Keratinocyte (primary cell): ENCODE measurements at regions not wholly inside any gene's neighbourhood (a gene's known extent, or its start where the extent isn't known, plus 50 kb on each side); places are given as distances from the start of the nearest gene placed in this dataset.

ENCODE experiments used
- DNase-seq: peaks from one replicate; pipeline ENCODE4 v3.0.0-alpha.2; 2011; ENCODE audit warnings: low read depth, missing footprints, low spot score
- FAIRE-seq: peaks from 2 replicates; lab custom pipeline; 2011; peaks lifted over from hg19 to GRCh38; lab: Jason Lieb, UNC
- H2AFZ ChIP-seq: 2 replicates; pipeline ENCODE4 v1.6.0; 2012; ENCODE audit warnings: low read length, control low read depth, inconsistent platforms; ENCODE audit not compliant: control insufficient read depth
- H3K27ac ChIP-seq: 2 replicates; pipeline ENCODE4 v1.5.1; 2011; ENCODE audit warnings: low read length; ENCODE audit not compliant: control insufficient read depth, insufficient read depth
- H3K27me3 ChIP-seq: 3 replicates; pipeline ENCODE4 v1.6.0; 2011; ENCODE audit warnings: low read length; ENCODE audit not compliant: control insufficient read depth, insufficient read depth; ENCODE audit errors: extremely low read depth
- H3K36me3 ChIP-seq, 2 experiments: 2 replicates in 1 of 2; 3 replicates in 1 of 2; pipeline ENCODE4 v1.5.1; 2011; ENCODE audit warnings: low read length in 2 of 2, mild to moderate bottlenecking in 1 of 2; ENCODE audit not compliant: control insufficient read depth in 2 of 2, insufficient read depth in 2 of 2; ENCODE audit errors: extremely low read depth in 1 of 2
- H3K4me1 ChIP-seq: 3 replicates; pipeline ENCODE4 v1.5.1; 2011; ENCODE audit warnings: low read length; ENCODE audit not compliant: control insufficient read depth, insufficient read depth; ENCODE audit errors: extremely low read depth
- H3K4me2 ChIP-seq: 3 replicates; pipeline ENCODE4 v1.6.0; 2011; ENCODE audit warnings: low read depth, low read length; ENCODE audit not compliant: control insufficient read depth, insufficient read depth; ENCODE audit errors: extremely low read depth
- H3K4me3 ChIP-seq, 3 experiments: fragments of 200-600 bp in 1 of 3; sonication (generic) in 1 of 3; 2 replicates in 2 of 3; 3 replicates in 1 of 3; pipeline ENCODE4 v1.5.1; 2011 to 2016; ENCODE audit warnings: low read length in 3 of 3, mild to moderate bottlenecking in 3 of 3, control low read depth in 2 of 3, inconsistent platforms in 1 of 3, low read depth in 1 of 3, mixed read lengths in 1 of 3, mixed run types in 1 of 3, moderate library complexity in 1 of 3; ENCODE audit not compliant: control insufficient read depth in 2 of 3, insufficient read depth in 2 of 3; ENCODE audit errors: extremely low read depth in 1 of 3
- H3K79me2 ChIP-seq: 2 replicates; pipeline ENCODE4 v1.6.0; 2012; ENCODE audit warnings: low read length; ENCODE audit not compliant: control insufficient read depth, insufficient read depth
- H3K9ac ChIP-seq: 3 replicates; pipeline ENCODE4 v1.6.0; 2011; ENCODE audit warnings: low read length; ENCODE audit not compliant: control insufficient read depth, insufficient read depth; ENCODE audit errors: extremely low read depth
- H3K9me1 ChIP-seq: 3 replicates; pipeline ENCODE4 v1.6.0; 2011; ENCODE audit warnings: low read length; ENCODE audit not compliant: control insufficient read depth, insufficient read depth; ENCODE audit errors: extremely low read depth
- H3K9me3 ChIP-seq: 2 replicates; pipeline ENCODE4 v1.5.1; 2012; ENCODE audit warnings: low read depth, low read length; ENCODE audit not compliant: control insufficient read depth
- H4K20me1 ChIP-seq: 3 replicates; pipeline ENCODE4 v1.6.0; 2011; ENCODE audit warnings: low read length; ENCODE audit not compliant: control insufficient read depth, insufficient read depth; ENCODE audit errors: extremely low read depth
- CTCF ChIP-seq, 3 experiments: IDR thresholded peaks in 1 of 3; conservative IDR thresholded peaks in 1 of 3; optimal IDR thresholded peaks in 1 of 3; 2 replicates in 2 of 3; 3 replicates in 1 of 3; pipeline versions ENCODE3 to v1.5.1; 2011; ENCODE audit warnings: low read length in 3 of 3, mild to moderate bottlenecking in 3 of 3, moderate library complexity in 2 of 3, control low read depth in 1 of 3, inconsistent platforms in 1 of 3; ENCODE audit not compliant: insufficient read depth in 2 of 3; ENCODE audit errors: extremely low read depth in 1 of 3
- EZH2 ChIP-seq: IDR thresholded peaks from one replicate; pipeline ENCODE4 v1.6.1; 2012; ENCODE audit warnings: inconsistent platforms, mild to moderate bottlenecking, low read length, moderate library complexity
- dilution Hi-C: fragments of 300-500 bp; cut with MboI; formaldehyde crosslinking; loops from one replicate; pipeline ENCODE4 v1.7.0; 2020; ENCODE audit warnings: low sequenced_read_pairs; ENCODE audit not compliant: extremely low pct_ligation_motif_present

GRCh38 chr7:137146552-137147337, 196.8 kb downstream of the PTN start:
- H3K9me3 ChIP-seq = no peaks in the 10 kb centered on the region
- no peak overlapping the region for H3K9ac ChIP-seq
- H3K9me1 ChIP-seq = no peaks in the 10 kb centered on the region
- dilution Hi-C loops = no loop called here
- no peak for FAIRE-seq
- no peaks in the 10 kb centered on the region for H3K79me2 ChIP-seq
- no peak overlapping the region for H3K27ac ChIP-seq
- H3K4me1 ChIP-seq = no peaks in the 10 kb centered on the region
- no peaks in the 10 kb centered on the region for H3K36me3 ChIP-seq
- TF ChIP-seq EZH2 (no peak), CTCF (optimal IDR thresholded peaks at IDR 0.05 in 1 of 3, IDR thresholded peaks at IDR 0.05 in 1 of 3, conservative IDR thresholded peaks at IDR 0.05 in 1 of 3; ENCODE audit: extremely low read depth in 1 of 3, insufficient read depth in 2 of 3, low read length in 3 of 3) (no peak)
- no peaks in the 10 kb centered on the region for H4K20me1 ChIP-seq
- no peak overlapping the region for H3K4me3 ChIP-seq
- no peaks in the 10 kb centered on the region for H3K27me3 ChIP-seq
- no peak overlapping the region for H2AFZ ChIP-seq
- no peak overlapping the region for H3K4me2 ChIP-seq
- DNase-seq = no peak

DNA sequence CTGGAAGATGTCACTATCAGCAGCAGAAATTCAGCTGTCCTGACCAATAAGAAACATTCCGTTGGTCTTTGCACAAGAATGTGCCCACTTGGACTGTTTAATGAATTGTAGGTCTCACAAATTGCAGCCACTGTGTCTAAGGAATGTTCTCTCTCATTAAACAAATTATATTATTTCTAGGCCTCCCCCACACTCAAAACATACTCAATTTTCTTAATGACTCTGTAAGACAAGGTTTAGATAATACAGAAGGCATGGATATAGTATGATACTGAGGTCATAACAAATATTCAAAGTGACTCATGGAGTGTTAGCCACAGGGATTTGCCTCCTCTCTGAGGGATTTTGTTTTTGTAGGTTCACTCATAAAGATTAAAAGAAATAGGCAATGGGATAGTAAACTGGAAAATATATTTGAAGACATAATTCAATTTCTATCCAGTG, 197.5 kb downstream of the PTN start:
- H4K20me1 ChIP-seq = no peaks in the 10 kb centered on the region
- H3K4me2 ChIP-seq = no peak overlapping the region
- FAIRE-seq (no peak), DNase-seq (no peak)
- H3K4me1 ChIP-seq = no peaks in the 10 kb centered on the region
- H2AFZ ChIP-seq = no peak overlapping the region
- TF ChIP-seq CTCF (optimal IDR thresholded peaks at IDR 0.05 in 1 of 3, IDR thresholded peaks at IDR 0.05 in 1 of 3, conservative IDR thresholded peaks at IDR 0.05 in 1 of 3; ENCODE audit: extremely low read depth in 1 of 3, insufficient read depth in 2 of 3, low read length in 3 of 3) (no peak), EZH2 (no peak)
- no peaks in the 10 kb centered on the region for H3K36me3 ChIP-seq
- H3K9me1 ChIP-seq = no peaks in the 10 kb centered on the region
- H3K9ac ChIP-seq = no peak overlapping the region
- no peak overlapping the region for H3K27ac ChIP-seq
- dilution Hi-C loops = no loop called here
- H3K9me3 ChIP-seq = no peaks in the 10 kb centered on the region
- H3K79me2 ChIP-seq = no peaks in the 10 kb centered on the region
- H3K27me3 ChIP-seq = no peaks in the 10 kb centered on the region
- H3K4me3 ChIP-seq = no peak overlapping the region
